ENCODE measurements at regions not wholly inside any gene's neighbourhood (a gene's known extent, or its start where the extent isn't known, plus 50 kb on each side); places are given as distances from the start of the nearest gene placed in this dataset.
A peak's percentile ranks its signal among the peaks of the same experiment; 100 is the strongest.

DNA sequence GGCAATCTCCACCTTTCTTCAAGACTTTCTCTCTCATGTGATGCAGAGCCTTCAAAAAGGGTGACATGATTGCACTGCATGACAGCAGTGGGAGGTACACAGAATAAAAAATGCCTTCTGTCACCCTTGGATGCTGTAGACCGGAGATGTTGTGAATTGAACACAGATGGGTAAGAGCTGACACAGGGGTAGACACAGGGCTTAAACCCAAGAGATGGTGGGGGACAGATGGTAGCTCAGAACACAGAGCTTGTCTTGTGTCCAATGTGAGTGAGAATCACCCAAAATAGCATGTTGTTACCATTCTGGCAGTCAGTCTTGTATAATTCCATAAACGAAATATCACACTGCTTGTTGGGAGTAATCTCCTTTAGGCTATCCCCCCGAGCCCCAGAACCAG lies 69.9 kb downstream of the JRKL start:
- Histone ChIP-seq H3K4me2 (no peak overlapping the region), H3K4me3 (no peak overlapping the region), H3K36me3 (ENCODE audit: low read depth) (no peaks in the 10 kb centered on the region), H3K9me3 (ENCODE audit: insufficient read depth, low read depth) (no peaks in the 10 kb centered on the region), H3K27me3 (ENCODE audit: insufficient read depth, low read depth) (peaks cover 3% of the 10 kb centered on the region; the same call in 1 of the 2 replicates), H2AFZ (no peak overlapping the region), H3K4me1 (replicated peaks; ENCODE audit: insufficient read depth) (peaks cover 7% of the 10 kb centered on the region), H3K79me2 (ENCODE audit: low read depth) (no peaks in the 10 kb centered on the region), H3K9me2 (ENCODE audit: insufficient read depth) (no peaks in the 10 kb centered on the region), H3F3A (ENCODE audit: insufficient read depth, low read depth) (no peaks in the 10 kb centered on the region), H4K20me1 (ENCODE audit: insufficient read depth) (no peaks in the 10 kb centered on the region), H3K27ac (no peak overlapping the region)
- BruUV-seq (replicated peaks), result no TSS peak
- ChIA-PET CTCF (no interaction called here), POLR2A (ENCODE audit: unreplicated experiment) (no interaction called here)
- intact Hi-C loops (cut with micrococcal nuclease; ENCODE audit: unreplicated experiment), result loop anchor here (10.0 kb wide), 1 partner anchor 235 kb away; no protein-coding TSS in a partner anchor
- TF ChIP-seq, protein P1, sequence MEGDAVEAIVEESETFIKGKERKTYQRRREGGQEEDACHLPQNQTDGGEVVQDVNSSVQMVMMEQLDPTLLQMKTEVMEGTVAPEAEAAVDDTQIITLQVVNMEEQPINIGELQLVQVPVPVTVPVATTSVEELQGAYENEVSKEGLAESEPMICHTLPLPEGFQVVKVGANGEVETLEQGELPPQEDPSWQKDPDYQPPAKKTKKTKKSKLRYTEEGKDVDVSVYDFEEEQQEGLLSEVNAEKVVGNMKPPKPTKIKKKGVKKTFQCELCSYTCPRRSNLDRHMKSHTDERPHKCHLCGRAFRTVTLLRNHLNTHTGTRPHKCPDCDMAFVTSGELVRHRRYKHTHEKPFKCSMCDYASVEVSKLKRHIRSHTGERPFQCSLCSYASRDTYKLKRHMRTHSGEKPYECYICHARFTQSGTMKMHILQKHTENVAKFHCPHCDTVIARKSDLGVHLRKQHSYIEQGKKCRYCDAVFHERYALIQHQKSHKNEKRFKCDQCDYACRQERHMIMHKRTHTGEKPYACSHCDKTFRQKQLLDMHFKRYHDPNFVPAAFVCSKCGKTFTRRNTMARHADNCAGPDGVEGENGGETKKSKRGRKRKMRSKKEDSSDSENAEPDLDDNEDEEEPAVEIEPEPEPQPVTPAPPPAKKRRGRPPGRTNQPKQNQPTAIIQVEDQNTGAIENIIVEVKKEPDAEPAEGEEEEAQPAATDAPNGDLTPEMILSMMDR (conservative IDR thresholded peaks at IDR 0.05), result no peak
- TF ChIP-seq EZH2 (IDR thresholded peaks at IDR 0.05; ENCODE audit: low read depth), result no peak
- no peak for DNase-seq

DNA sequence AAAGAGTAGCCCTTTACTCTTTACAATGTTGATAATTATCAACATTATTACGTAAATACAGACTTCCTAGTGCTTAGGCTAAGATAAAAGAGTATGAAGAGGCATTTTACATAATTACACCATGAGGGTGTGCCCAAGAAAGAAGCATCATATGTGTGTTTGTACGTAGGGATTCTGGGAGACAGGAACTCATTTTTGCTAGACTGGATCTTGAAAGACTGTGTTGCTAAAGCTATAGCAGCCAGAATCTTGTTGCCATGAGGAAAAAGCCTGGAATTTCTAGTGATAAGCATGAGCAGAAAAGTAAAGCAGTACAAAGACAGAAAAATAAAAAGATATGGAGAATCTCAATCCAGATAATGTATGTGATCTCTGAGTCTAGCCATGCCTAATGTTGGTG lies 72.1 kb downstream of the JRKL start:
- no peaks in the 10 kb centered on the region for H3K79me2 ChIP-seq (ENCODE audit: low read depth)
- no peak overlapping the region for H2AFZ ChIP-seq
- no peaks in the 10 kb centered on the region for H3K9me2 ChIP-seq (ENCODE audit: insufficient read depth)
- intact Hi-C loops (cut with micrococcal nuclease; ENCODE audit: unreplicated experiment), result loop anchor here (10.0 kb wide), 1 partner anchor 233 kb away; no protein-coding TSS in a partner anchor
- no peaks in the 10 kb centered on the region for H4K20me1 ChIP-seq (ENCODE audit: insufficient read depth)
- no peaks in the 10 kb centered on the region for H3K9me3 ChIP-seq (ENCODE audit: insufficient read depth, low read depth)
- CTCF ChIA-PET, result no interaction called here
- peaks cover 7% of the 10 kb centered on the region for H3K4me1 ChIP-seq (replicated peaks; ENCODE audit: insufficient read depth)
- TF ChIP-seq, protein P1 (conservative IDR thresholded peaks at IDR 0.05), result no peak
- TF ChIP-seq EZH2 (IDR thresholded peaks at IDR 0.05; ENCODE audit: low read depth), result no peak
- H3K4me2 ChIP-seq, result no peak overlapping the region
- DNase-seq, result no peak
- H3K27me3 ChIP-seq (ENCODE audit: insufficient read depth, low read depth), result peaks cover 3% of the 10 kb centered on the region; the same call in 1 of the 2 replicates
- no peak overlapping the region for H3K4me3 ChIP-seq
- H3F3A ChIP-seq (ENCODE audit: insufficient read depth, low read depth), result no peaks in the 10 kb centered on the region
- POLR2A ChIA-PET (ENCODE audit: unreplicated experiment), result no interaction called here
- no peak overlapping the region for H3K27ac ChIP-seq
- no TSS peak for BruUV-seq (replicated peaks)
- H3K36me3 ChIP-seq (ENCODE audit: low read depth), result no peaks in the 10 kb centered on the region

- Histone ChIP-seq H3K4me2 (peak overlapping the region; percentile 72), H4K20me1 (ENCODE audit: insufficient read depth) (no peaks in the 10 kb centered on the region), H3K27ac (no peak overlapping the region), H3K79me2 (ENCODE audit: low read depth) (no peaks in the 10 kb centered on the region), H3K4me3 (peak overlapping the region; percentile 13; the same call in 1 of the 2 replicates), H3K27me3 (ENCODE audit: insufficient read depth, low read depth) (no peaks in the 10 kb centered on the region; the same call in 1 of the 2 replicates), H3K9me2 (ENCODE audit: insufficient read depth) (no peaks in the 10 kb centered on the region), H3K4me1 (replicated peaks; ENCODE audit: insufficient read depth) (peaks cover 7% of the 10 kb centered on the region), H3F3A (ENCODE audit: insufficient read depth, low read depth) (no peaks in the 10 kb centered on the region), H2AFZ (peak overlapping the region; percentile 46; the same call in 1 of the 2 replicates), H3K9me3 (ENCODE audit: insufficient read depth, low read depth) (no peaks in the 10 kb centered on the region), H3K36me3 (ENCODE audit: low read depth) (no peaks in the 10 kb centered on the region)
- intact Hi-C loops (cut with micrococcal nuclease; ENCODE audit: unreplicated experiment), result loop anchor here (1.0 to 10.0 kb wide), 2 partner anchors 230 to 676 kb away; no protein-coding TSS in a partner anchor
- ChIA-PET CTCF (interaction anchor here (0.5 to 0.6 kb wide), 2 partner anchors 546 to 676 kb away, joined by 3 to 4 read pairs; no protein-coding TSS in a partner anchor), POLR2A (ENCODE audit: unreplicated experiment) (no interaction called here)
- DNase-seq, result peak in 1 of 2 experiments; percentile 74
- TF ChIP-seq, protein P1 (conservative IDR thresholded peaks at IDR 0.05), result peak; percentile 91
- no peak for TF ChIP-seq EZH2 (IDR thresholded peaks at IDR 0.05; ENCODE audit: low read depth)
- no TSS peak for BruUV-seq (replicated peaks)
Observed at GRCh38 chr11:96464700-96465307, 75.0 kb downstream of the JRKL start.

All from PC-9 (cell line).